Caki2 (cell line): ENCODE measurements at regions not wholly inside any gene's neighbourhood (a gene's known extent, or its start where the extent isn't known, plus 50 kb on each side); places are given as distances from the start of the nearest gene placed in this dataset.

Experiments used
- DNase-seq: peaks from one replicate; pipeline ENCODE4 v3.0.0-alpha.2; 2015; ENCODE audit warnings: low read depth
- in situ Hi-C: cut with HindIII; loops from 2 replicates; pipeline ENCODE4 v1.10.0; 2016; ENCODE audit warnings: low sequenced_read_pairs, low pct_unique_long_range_greater_than_20kb, mixed read lengths

GRCh38 chr13:31051999-31052398 is 109.7 kb downstream of the HSPH1 start:
- in situ Hi-C loops, result no loop called here

GRCh38 chr13:31050486-31051400 is 111.0 kb downstream of the HSPH1 start:
- DNase-seq, result no peak
- in situ Hi-C loops, result no loop called here

More at GRCh38 chr13:31051999-31052398, 109.7 kb downstream of the HSPH1 start:
- no peak for DNase-seq

- in situ Hi-C loops, result no loop called here
Observed at GRCh38 chr13:31049833-31050232, 111.9 kb downstream of the HSPH1 start.

GRCh38 chr13:31049083-31049482 is 112.6 kb downstream of the HSPH1 start:
- in situ Hi-C loops, result no loop called here
- DNase-seq, result no peak

More at GRCh38 chr13:31049833-31050232, 111.9 kb downstream of the HSPH1 start:
- no peak for DNase-seq

GRCh38 chr13:31048521-31048920 is 113.2 kb downstream of the HSPH1 start:
- no peak for DNase-seq
- in situ Hi-C loops, result no loop called here

GRCh38 chr13:31046711-31047279 is 114.3 kb downstream of the TEX26 start:
- in situ Hi-C loops, result no loop called here
- DNase-seq, result peak; percentile 70

- in situ Hi-C loops, result no loop called here
Observed at GRCh38 chr13:31045286-31046081, 113.0 kb downstream of the TEX26 start.

GRCh38 chr13:31044364-31045285 is 112.2 kb downstream of the TEX26 start:
- peak; percentile 63 for DNase-seq
- in situ Hi-C loops, result no loop called here

More at GRCh38 chr13:31045286-31046081, 113.0 kb downstream of the TEX26 start:
- DNase-seq, result peak; percentile 75

- in situ Hi-C loops, result no loop called here
- DNase-seq, result no peak
Observed at GRCh38 chr13:31043957-31044356, 111.5 kb downstream of the TEX26 start.

GRCh38 chr13:31042481-31043165 is 110.2 kb downstream of the TEX26 start:
- in situ Hi-C loops, result no loop called here

GRCh38 chr13:31042049-31042448 is 109.6 kb downstream of the TEX26 start:
- no peak for DNase-seq
- in situ Hi-C loops, result no loop called here

More at GRCh38 chr13:31042481-31043165, 110.2 kb downstream of the TEX26 start:
- no peak for DNase-seq

- in situ Hi-C loops, result no loop called here
- DNase-seq, result no peak
Observed at GRCh38 chr13:31038834-31039552, 106.5 kb downstream of the TEX26 start.

- in situ Hi-C loops, result no loop called here
- DNase-seq, result no peak
Observed at GRCh38 chr13:31037874-31038500, 105.5 kb downstream of the TEX26 start.

- in situ Hi-C loops, result no loop called here
- no peak for DNase-seq
Observed at GRCh38 chr13:31036731-31037695, 104.6 kb downstream of the TEX26 start.
